ENCODE measurements at regions not wholly inside any gene's neighbourhood (a gene's known extent, or its start where the extent isn't known, plus 50 kb on each side); places are given as distances from the start of the nearest gene placed in this dataset.

- DNase-seq (no peak), ATAC-seq (no peak)
- no peak overlapping the region for H3K27ac Mint-ChIP-seq
- peaks cover 12% of the 10 kb centered on the region for H3K9me3 Mint-ChIP-seq (ENCODE audit: low read depth)
- no peak overlapping the region for H3K4me3 Mint-ChIP-seq
- no peaks in the 10 kb centered on the region for H3K36me3 Mint-ChIP-seq (ENCODE audit: low read depth)
- no peaks in the 10 kb centered on the region for H3K27me3 Mint-ChIP-seq
- H3K4me1 Mint-ChIP-seq = no peaks in the 10 kb centered on the region
- intact Hi-C loops (cut with DNase I, micrococcal nuclease) = no loop called here
- ChIA-PET POLR2A (no interaction called here), CTCF (no interaction called here)
Observed at GRCh38 chr5:163193886-163194285, 243.5 kb upstream of the CCNG1 start.

DNA sequence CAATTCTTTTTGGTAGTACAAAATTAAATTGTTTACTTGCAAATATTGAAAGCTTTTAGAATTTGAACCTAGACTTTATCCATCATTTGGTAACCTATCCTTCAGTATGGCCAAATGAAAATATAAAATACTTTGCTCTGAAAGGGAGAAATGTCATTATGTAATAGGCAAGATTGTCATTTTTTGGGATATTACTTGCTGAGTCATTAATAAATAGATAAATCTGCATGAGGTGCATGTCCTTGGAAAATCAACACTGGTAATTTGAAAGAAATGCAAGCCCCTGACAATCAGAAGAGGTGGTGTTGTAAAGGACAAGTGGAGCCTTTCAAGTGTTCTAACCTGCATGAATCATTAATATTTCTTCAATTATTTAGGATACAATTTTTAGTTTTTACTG, 231.8 kb upstream of the CCNG1 start:
- H3K27me3 Mint-ChIP-seq = no peaks in the 10 kb centered on the region
- no peak overlapping the region for H3K27ac Mint-ChIP-seq
- CTCF ChIA-PET = interaction anchor here (1.0 kb wide), 1 partner anchor 486 kb away, joined by 3 read pairs; no protein-coding TSS in a partner anchor
- ATAC-seq (no peak), DNase-seq (no peak)
- intact Hi-C loops (cut with DNase I, micrococcal nuclease) = no loop called here
- no peaks in the 10 kb centered on the region for H3K36me3 Mint-ChIP-seq (ENCODE audit: low read depth)
- H3K9me3 Mint-ChIP-seq (ENCODE audit: low read depth) = peaks cover 5% of the 10 kb centered on the region
- no peak overlapping the region for H3K4me3 Mint-ChIP-seq
- H3K4me1 Mint-ChIP-seq = no peaks in the 10 kb centered on the region
- POLR2A ChIA-PET = no interaction called here

- Mint-ChIP-seq H3K9me3 (ENCODE audit: low read depth) (peaks cover 4% of the 10 kb centered on the region), H3K27me3 (no peaks in the 10 kb centered on the region), H3K4me1 (no peaks in the 10 kb centered on the region), H3K36me3 (ENCODE audit: low read depth) (no peaks in the 10 kb centered on the region), H3K4me3 (no peak overlapping the region), H3K27ac (no peak overlapping the region)
- intact Hi-C loops (cut with DNase I, micrococcal nuclease) = no loop called here
- POLR2A ChIA-PET = no interaction called here
- ATAC-seq = no peak
- CTCF ChIA-PET = no interaction called here
- DNase-seq = no peak
Observed at GRCh38 chr5:163221581-163221980, 215.8 kb upstream of the CCNG1 start.

GRCh38 chr5:163222982-163223381, 214.4 kb upstream of the CCNG1 start:
- Mint-ChIP-seq H3K4me1 (no peaks in the 10 kb centered on the region), H3K27ac (no peak overlapping the region), H3K9me3 (ENCODE audit: low read depth) (no peaks in the 10 kb centered on the region), H3K27me3 (no peaks in the 10 kb centered on the region), H3K36me3 (ENCODE audit: low read depth) (no peaks in the 10 kb centered on the region), H3K4me3 (no peak overlapping the region)
- ChIA-PET POLR2A (no interaction called here), CTCF (no interaction called here)
- ATAC-seq (no peak), DNase-seq (no peak)
- intact Hi-C loops (cut with DNase I, micrococcal nuclease) = no loop called here

DNA sequence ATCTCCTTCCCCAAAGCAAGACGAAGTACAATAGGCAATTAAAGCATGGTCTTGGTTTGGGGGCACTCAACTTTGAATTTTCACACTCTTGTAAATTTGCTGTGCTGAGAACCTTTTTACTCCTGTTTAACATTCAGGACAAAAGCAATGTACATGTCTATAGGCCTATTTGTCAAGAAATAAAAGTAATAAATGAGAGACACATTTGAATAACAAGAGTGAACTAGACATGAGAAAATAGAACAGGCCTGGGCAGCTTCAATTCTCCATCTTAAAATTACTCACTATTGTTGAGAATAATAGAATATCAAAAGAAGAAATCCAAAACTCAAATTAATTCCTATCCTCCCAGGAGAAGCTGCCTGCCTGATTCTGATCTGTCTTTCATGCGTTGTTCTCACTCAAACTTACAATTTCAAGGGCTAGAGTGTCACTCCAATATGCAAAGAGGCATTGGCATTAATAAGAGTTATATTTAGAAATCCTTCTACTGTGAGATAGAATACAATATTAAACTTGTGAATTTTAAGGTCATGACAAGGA, 192.9 kb upstream of the CCNG1 start:
- DNase-seq = no peak
- no peak for ATAC-seq
- Mint-ChIP-seq H3K4me1 (no peaks in the 10 kb centered on the region), H3K9me3 (ENCODE audit: low read depth) (no peaks in the 10 kb centered on the region), H3K4me3 (no peak overlapping the region), H3K27ac (no peak overlapping the region), H3K36me3 (ENCODE audit: low read depth) (no peaks in the 10 kb centered on the region), H3K27me3 (no peaks in the 10 kb centered on the region)
- ChIA-PET CTCF (no interaction called here), POLR2A (no interaction called here)
- intact Hi-C loops (cut with DNase I, micrococcal nuclease) = no loop called here

GRCh38 chr5:163245584-163245983, 191.8 kb upstream of the CCNG1 start:
- ATAC-seq (no peak), DNase-seq (no peak)
- no peaks in the 10 kb centered on the region for H3K9me3 Mint-ChIP-seq (ENCODE audit: low read depth)
- POLR2A ChIA-PET = no interaction called here
- H3K27ac Mint-ChIP-seq = no peak overlapping the region
- CTCF ChIA-PET = no interaction called here
- intact Hi-C loops (cut with DNase I, micrococcal nuclease) = no loop called here
- no peaks in the 10 kb centered on the region for H3K36me3 Mint-ChIP-seq (ENCODE audit: low read depth)
- H3K4me3 Mint-ChIP-seq = no peak overlapping the region
- no peaks in the 10 kb centered on the region for H3K4me1 Mint-ChIP-seq
- no peaks in the 10 kb centered on the region for H3K27me3 Mint-ChIP-seq

DNA sequence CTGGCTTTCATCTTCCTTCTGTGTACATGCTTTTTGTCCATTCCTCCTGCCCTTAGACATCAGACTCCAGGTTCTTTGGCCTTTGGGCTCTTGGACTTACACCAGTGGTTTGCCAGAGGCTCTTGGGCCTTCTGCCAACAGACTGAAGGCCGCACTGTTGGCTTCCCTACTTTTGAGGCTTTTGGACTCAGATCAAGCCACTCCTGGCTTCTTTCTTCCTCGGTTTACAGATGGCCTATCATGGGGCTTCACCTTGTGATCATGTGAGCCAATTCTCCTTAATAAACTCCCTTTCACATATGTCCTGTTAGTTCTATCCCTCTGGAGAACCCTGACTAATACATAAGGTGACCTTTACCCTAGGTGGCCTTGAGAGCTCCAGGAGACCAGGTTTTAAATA, 189.1 kb upstream of the CCNG1 start:
- ATAC-seq = no peak
- H3K27ac Mint-ChIP-seq = no peak overlapping the region
- intact Hi-C loops (cut with DNase I, micrococcal nuclease) = no loop called here

GRCh38 chr5:163248871-163249270, 188.5 kb upstream of the CCNG1 start:
- Mint-ChIP-seq H3K4me3 (no peak overlapping the region), H3K27ac (no peak overlapping the region), H3K9me3 (ENCODE audit: low read depth) (no peaks in the 10 kb centered on the region), H3K36me3 (ENCODE audit: low read depth) (no peaks in the 10 kb centered on the region), H3K27me3 (no peaks in the 10 kb centered on the region), H3K4me1 (no peaks in the 10 kb centered on the region)
- ChIA-PET CTCF (no interaction called here), POLR2A (no interaction called here)
- ATAC-seq = no peak
- DNase-seq = no peak
- intact Hi-C loops (cut with DNase I, micrococcal nuclease) = no loop called here

More for the DNA sequence above, 189.1 kb upstream of the CCNG1 start:
- no peaks in the 10 kb centered on the region for H3K9me3 Mint-ChIP-seq (ENCODE audit: low read depth)
- ChIA-PET CTCF (no interaction called here), POLR2A (no interaction called here)
- no peaks in the 10 kb centered on the region for H3K36me3 Mint-ChIP-seq (ENCODE audit: low read depth)
- H3K27me3 Mint-ChIP-seq = no peaks in the 10 kb centered on the region
- DNase-seq = no peak
- no peak overlapping the region for H3K4me3 Mint-ChIP-seq
- no peaks in the 10 kb centered on the region for H3K4me1 Mint-ChIP-seq

DNA sequence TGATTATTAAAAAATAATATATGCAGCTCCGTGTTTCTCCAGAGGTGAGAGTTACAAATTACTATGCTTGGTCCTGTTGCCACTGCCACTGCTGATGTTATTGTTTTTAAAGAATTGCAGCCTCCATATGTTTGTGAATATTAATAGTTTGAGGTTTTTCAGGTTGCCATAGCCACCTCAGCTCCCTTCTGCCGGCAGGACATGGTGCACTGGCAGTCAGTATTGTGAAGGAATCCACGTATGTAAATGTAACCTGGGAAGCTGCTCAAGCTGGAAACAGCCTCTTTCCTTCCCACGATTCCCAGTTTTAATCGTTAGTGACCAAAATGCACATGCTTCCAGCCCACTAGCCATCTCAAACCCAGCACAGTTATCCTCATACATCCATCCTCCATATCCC, 184.4 kb upstream of the CCNG1 start:
- DNase-seq (no peak), ATAC-seq (no peak)
- POLR2A ChIA-PET = no interaction called here
- CTCF ChIA-PET = interaction anchor here (1.0 kb wide), 1 partner anchor 16 kb away, joined by 6 read pairs; no protein-coding TSS in a partner anchor
- intact Hi-C loops (cut with DNase I, micrococcal nuclease) = no loop called here
- H3K36me3 Mint-ChIP-seq (ENCODE audit: low read depth) = no peaks in the 10 kb centered on the region
- no peak overlapping the region for H3K4me3 Mint-ChIP-seq
- no peak overlapping the region for H3K27ac Mint-ChIP-seq
- peaks cover 2% of the 10 kb centered on the region for H3K27me3 Mint-ChIP-seq
- H3K9me3 Mint-ChIP-seq (ENCODE audit: low read depth) = no peaks in the 10 kb centered on the region
- no peaks in the 10 kb centered on the region for H3K4me1 Mint-ChIP-seq

- ChIA-PET CTCF (interaction anchor here (0.7 kb wide), 1 partner anchor 149 kb away, joined by 3 read pairs; no protein-coding TSS in a partner anchor), POLR2A (no interaction called here)
- ATAC-seq = no peak
- Mint-ChIP-seq H3K27ac (no peak overlapping the region), H3K27me3 (no peaks in the 10 kb centered on the region), H3K4me3 (no peak overlapping the region), H3K4me1 (no peaks in the 10 kb centered on the region), H3K36me3 (ENCODE audit: low read depth) (no peaks in the 10 kb centered on the region), H3K9me3 (ENCODE audit: low read depth) (no peaks in the 10 kb centered on the region)
- intact Hi-C loops (cut with DNase I, micrococcal nuclease) = no loop called here
- DNase-seq = no peak
Observed at GRCh38 chr5:163259495-163259894, 177.9 kb upstream of the CCNG1 start.

DNA sequence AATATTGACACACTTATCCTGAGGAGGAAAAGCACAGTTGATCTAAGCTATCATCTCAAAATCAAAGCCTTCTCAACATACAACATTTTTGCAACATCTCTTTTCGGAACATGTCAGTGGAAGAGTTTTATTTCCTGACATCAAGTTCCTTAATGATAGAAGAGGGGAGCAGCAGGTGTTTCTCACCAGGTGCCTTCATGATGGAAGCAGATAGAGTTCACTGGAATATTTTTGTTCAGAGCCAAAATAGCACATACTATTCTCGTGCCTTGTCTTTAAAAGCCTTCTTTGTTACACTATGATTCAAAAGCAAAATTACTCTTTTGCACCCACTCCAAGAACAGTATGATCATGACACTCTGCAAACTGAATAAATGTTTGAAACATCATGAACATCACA, 176.9 kb upstream of the CCNG1 start:
- POLR2A ChIA-PET = no interaction called here
- Mint-ChIP-seq H3K36me3 (ENCODE audit: low read depth) (no peaks in the 10 kb centered on the region), H3K4me1 (no peaks in the 10 kb centered on the region), H3K9me3 (ENCODE audit: low read depth) (no peaks in the 10 kb centered on the region), H3K27me3 (no peaks in the 10 kb centered on the region), H3K4me3 (no peak overlapping the region), H3K27ac (no peak overlapping the region)
- DNase-seq (no peak), ATAC-seq (no peak)
- CTCF ChIA-PET = no interaction called here
- intact Hi-C loops (cut with DNase I, micrococcal nuclease) = no loop called here

DNA sequence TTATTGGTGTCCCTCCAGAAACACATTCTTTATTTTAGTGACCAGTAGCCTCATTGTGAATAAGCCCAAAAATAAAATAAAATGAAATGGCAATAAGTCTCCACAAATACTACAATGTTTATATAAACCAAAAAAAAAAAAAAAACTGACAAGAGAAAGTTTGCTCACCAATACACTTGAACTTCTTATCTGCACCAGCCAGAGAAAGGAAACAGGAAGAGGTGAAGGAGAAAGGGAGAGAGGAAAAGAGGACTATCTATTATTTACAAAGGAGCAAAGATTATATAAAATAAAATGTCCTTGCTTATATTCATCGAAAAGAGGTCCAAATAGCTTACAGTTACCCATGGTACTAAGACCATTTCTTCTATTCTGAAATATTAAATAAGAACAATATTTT, 176.4 kb upstream of the CCNG1 start:
- ATAC-seq (no peak), DNase-seq (no peak)
- Mint-ChIP-seq H3K27me3 (no peaks in the 10 kb centered on the region), H3K36me3 (ENCODE audit: low read depth) (no peaks in the 10 kb centered on the region), H3K4me3 (no peak overlapping the region), H3K4me1 (no peaks in the 10 kb centered on the region), H3K9me3 (ENCODE audit: low read depth) (no peaks in the 10 kb centered on the region), H3K27ac (no peak overlapping the region)
- intact Hi-C loops (cut with DNase I, micrococcal nuclease) = no loop called here
- ChIA-PET CTCF (interaction anchor here (0.6 kb wide), 1 partner anchor 682 kb away, joined by 3 read pairs; no protein-coding TSS in a partner anchor), POLR2A (no interaction called here)

GRCh38 chr5:163261647-163262269, 175.6 kb upstream of the CCNG1 start:
- DNase-seq (no peak), ATAC-seq (no peak)
- CTCF ChIA-PET = no interaction called here
- H3K36me3 Mint-ChIP-seq (ENCODE audit: low read depth) = no peaks in the 10 kb centered on the region
- no peaks in the 10 kb centered on the region for H3K27me3 Mint-ChIP-seq
- no peak overlapping the region for H3K27ac Mint-ChIP-seq
- POLR2A ChIA-PET = no interaction called here
- H3K4me1 Mint-ChIP-seq = no peaks in the 10 kb centered on the region
- no peak overlapping the region for H3K4me3 Mint-ChIP-seq
- H3K9me3 Mint-ChIP-seq (ENCODE audit: low read depth) = no peaks in the 10 kb centered on the region
- intact Hi-C loops (cut with DNase I, micrococcal nuclease) = no loop called here
